ENCODE measurements at regions not wholly inside any gene's neighbourhood (a gene's known extent, or its start where the extent isn't known, plus 50 kb on each side); places are given as distances from the start of the nearest gene placed in this dataset.

- no peak for DNase-seq
Observed at GRCh38 chr20:22430154-22430745, 154.1 kb downstream of the FOXA2 start.

DNA sequence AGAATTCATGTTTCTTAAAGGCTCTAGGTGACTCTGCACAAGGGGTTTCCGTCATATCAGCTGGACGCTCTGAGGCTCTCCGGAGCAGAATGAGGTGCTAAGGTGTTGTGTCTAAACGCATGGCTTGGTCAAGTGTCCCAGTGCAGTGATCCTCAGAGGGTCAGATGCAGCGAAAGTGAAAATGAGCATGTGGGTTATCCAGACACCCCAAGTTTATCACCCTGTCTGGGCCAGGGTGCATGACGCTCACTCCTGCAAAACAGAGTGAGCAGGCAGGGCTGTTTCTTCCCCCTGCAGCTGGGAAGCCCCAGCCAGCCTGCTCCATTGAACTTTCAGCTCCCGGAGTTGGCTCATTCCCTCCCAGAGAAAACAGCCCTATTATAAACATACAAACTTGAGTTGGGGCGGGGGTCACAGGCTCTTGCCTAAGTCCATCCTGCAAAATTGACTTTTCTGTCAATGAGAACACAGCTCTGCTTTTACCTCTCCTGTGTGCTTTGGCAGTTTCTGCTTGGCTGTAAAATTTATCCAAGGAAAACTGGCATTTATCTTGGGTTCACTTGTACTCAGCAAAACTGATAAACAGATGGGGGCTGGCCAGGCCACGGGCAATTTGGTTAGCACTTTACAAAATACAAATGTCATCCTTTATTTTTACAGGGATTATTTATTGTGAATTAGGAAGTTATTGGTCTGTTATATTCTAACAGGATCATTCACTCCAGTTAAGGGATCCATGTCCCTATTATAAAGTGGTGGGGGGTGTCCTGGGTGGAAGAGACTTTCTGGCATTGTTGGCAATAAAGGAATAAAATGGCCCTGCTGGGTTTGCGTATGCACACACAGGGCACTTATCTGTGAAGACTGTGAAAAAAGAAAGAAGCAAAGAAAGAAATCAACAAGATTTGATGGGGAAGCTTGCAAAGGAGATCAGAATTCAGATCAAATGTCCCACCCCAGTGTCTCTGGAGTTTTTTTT is 154.9 kb downstream of the FOXA2 start:
- DNase-seq: no peak

DNA sequence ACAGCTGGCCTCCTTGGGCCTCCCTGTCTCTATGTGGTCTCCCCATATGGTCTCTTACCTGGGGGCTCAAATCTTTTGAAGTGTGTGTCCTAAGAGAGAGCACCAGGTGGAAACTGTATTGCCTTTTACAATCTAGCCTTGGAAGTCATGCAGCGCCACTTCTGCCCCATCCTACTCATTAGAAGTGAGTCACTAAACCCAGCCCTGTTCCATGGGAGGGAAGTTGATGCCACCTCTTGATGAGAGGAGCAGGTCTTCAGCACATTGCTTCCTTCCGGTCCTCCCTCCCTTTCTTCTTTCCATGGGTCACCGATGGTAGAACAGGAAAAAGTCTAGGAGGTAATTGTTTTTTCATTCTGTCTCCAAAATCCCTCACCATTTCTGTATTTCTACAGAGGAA is 156.3 kb downstream of the FOXA2 start:
- no peak for DNase-seq

DNA sequence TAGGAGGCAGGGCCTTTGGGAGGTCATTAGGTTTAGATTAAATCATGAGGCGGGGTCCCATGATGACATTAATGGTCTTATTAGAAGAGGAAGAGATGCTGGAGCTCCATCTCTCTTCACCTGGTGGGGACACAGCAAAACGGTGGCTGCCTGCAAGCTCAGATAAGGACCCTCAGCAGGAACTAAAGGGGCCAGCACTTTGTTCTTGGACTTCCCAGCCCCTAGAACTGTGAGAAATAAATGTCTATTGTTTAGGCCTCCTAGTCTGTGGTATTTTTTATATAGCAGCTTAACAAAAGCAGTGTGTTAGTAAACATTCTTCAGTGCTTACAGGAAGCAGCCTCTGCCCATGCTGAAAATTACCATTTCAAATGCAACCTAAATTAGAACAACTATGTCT is 157.6 kb downstream of the FOXA2 start:
- no peak for DNase-seq

DNA sequence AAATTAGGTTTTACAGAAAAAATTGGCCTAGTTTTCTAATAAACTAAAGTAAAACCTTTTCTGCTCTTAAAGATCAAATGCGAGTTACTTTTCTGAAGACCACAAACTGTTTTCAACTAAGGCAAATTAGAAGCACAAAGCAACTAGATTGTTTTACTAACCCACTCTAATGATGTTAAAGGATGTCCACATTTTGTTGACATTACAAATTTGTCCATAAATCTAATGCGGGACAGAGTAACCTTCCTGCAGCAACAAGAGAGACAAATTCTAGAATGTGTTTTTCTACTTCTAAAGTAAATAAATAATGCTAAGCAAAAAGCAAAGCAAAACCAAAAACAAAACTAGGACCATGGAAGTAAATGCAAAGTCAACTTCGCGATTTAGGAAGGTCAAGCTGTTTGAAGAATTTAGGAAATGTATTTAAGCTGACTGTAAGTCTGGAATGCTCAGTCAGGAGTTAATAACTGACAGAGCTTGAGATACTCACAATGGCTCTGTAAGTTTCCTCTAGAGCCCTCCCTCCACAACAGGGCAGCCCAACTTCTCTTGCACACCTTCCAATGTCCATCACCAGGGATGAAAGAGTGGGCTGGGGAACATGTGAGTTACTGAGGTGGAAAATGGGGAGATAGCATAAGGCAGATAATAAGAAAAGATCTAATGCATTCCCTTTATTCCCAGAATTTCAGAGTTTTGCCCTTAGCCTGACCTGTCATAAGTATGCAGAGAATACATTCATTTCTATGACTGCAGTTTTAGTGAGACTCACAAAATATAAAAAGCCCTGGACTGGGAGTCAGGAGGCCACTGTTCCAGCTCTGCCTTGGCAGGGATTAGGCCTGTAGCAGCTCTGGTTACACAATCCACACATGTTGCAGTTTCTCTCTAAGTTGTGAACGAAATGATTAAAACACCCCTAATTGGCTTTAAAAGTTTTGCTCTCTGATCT is 158.8 kb downstream of the FOXA2 start:
- no peak for DNase-seq

DNA sequence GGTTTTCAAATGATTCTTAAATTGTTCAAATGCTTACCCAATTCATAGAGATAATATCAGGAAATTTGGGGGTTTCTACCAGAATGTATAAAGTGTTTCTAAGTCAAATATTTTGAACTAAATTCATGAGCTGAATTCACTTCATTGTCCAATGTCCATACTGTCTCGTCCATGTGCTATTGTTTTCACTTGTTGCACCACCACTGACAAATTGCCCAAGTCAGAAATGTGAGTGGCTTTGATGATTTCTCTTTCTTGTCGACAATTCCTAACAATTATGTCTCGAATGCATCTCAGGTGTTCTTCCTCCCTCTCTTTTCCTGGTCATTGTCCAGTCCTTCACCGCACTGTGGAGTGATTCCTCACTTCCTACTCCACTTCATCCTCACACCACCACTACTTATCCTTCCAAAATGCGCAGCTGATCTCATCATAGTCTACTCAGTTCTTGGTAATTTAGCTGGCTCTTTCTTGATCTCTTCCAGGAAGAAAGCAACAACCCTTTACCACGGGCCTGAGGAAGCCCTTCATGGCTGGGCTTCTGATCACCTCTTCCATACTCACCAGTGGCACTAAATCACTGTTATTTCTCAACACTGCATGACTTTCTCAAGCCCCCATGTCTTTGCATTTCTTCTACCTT is 161.1 kb downstream of the FOXA2 start:
- no peak for DNase-seq

DNA sequence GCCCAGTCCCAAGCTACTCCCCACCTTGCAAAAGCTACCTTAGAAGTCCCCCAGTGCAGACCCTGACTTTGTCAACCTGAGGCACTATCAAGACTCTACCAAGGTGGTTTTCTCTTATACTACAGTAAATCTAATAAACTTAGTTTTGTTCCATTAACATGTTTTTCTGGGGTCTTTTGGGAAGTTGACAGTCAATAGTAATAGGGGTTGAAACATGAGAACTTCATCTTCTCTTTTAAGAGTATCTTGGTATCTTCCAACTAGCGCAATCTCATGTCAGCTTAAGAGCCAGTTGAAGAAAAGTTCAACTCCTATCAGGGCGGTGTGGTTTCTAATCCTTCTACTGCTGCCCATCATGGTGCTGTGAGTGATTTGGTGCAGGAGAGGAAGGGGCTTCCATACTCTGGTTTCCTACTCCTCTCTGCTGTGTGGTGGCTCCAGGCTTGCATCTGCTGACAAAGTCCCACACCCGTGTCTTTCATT is 164.2 kb downstream of the FOXA2 start:
- DNase-seq: no peak

DNA sequence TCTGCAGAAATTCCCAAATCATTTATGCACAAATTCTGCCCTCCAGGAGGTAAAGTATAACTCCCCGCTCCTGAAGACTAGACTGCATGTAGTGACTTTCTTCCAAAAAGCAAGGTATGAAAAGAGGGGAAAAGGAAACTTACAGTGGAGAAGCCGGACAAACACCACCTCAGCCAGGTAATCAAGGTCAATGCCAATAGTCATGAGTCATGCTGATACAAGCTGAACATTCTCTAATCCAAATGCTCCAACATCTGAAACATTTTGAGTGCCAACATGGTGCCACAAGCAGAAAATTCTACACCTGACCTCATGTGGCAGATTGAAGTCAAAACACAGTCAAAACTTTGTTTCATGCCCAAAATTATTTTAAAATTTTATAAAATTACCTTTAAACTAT is 165.6 kb downstream of the FOXA2 start:
- DNase-seq: no peak

DNA sequence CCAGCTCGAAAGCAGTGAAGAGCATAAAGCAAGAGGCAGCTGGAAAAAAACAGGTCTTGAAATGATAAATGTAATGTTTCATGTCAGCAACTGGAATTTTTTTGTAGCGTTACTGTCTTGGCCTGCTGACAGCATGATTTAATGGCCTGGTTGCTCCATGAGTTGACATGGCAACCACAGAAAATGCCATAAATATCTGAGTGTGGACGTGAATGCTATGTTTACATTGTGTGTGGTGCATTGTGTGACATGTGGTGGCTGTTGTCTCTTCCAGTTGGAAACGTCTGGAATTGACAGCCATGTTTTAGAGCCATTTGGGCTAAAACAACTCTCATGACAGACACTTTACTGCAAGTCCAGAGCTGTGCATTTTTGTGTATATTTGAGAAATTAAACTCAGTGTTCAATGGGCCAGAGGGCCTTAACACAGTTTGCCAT is 170.0 kb downstream of the FOXA2 start:
- no peak for DNase-seq

- DNase-seq: no peak
Observed at GRCh38 chr20:22412977-22413868, 171.1 kb downstream of the FOXA2 start.

- DNase-seq: no peak
Observed at GRCh38 chr20:22411627-22412450, 172.5 kb downstream of the FOXA2 start.

- no peak for DNase-seq
Observed at GRCh38 chr20:22411286-22411626, 173.1 kb downstream of the FOXA2 start.

DNA sequence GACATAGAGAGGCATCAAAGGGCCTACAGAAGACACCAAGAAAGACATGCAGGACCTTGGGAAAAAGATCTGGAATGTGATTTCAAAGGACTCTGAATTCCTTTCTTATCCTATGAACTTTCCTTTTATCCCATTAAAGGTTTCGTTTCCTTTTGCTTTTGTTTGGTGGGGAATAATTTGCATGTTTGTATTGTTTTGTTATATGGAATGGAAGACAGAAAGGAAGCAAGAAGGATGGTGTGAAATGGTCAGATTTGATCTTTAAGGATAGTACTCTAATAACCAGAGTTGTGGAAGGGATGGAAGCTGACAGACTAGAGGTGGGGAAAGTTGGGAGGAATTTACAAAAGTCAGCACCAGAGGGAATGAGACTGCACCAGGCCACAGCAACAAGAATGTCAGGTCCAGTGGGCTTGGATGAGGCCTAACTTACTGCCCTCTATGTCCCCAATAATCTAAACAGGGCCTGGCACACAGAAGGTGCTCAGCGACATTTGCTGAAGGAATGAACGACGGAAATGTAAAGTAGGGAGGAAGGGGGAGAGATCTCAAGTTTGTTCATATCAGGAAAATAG is 173.7 kb downstream of the FOXA2 start:
- DNase-seq: no peak

GRCh38 chr20:22408521-22409402 is 175.6 kb downstream of the FOXA2 start:
- no peak for DNase-seq

DNA sequence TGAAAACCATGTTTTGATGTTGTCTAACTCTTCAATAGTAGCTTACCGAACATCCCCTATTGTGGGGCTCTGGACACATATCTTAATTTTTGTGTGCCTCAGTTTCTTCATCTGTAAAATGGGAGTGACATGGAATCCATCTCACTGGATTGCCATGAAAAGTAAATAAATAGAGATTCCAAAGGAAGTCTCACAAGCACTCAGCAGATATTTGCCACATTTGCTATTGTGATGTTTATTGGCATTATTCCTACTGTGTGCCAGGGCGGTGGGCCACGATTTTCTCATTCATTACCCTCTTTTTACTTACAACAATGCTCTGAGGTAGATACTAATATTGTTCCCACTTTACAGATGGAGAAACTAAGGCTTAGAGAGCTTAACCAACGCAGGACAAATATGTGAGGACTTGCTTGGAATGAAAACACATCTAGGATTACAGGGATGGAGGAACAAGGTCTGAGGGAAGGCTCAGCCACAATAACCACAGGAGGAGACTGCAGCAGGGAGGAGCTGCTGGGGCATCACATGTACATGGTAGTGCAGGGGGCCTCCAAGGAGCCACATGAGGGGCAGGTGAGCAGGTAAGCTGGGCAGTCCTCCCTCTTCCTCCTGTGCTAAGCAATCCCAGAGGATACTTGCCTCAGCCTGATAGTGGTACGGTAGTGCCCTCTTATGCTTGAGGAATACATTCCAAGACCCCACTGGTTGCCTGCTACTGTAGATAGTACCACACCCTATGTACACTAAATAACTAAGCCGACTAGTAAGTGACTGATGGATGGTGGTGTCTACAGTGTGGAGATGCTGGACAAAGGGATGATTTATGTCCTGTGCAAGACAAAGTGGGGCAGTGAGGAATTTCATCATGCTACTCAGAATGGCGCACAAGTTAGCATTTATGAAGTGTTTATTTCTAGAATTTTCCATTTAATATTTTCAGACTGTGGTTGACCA is 176.9 kb downstream of the FOXA2 start:
- DNase-seq: no peak

DNA sequence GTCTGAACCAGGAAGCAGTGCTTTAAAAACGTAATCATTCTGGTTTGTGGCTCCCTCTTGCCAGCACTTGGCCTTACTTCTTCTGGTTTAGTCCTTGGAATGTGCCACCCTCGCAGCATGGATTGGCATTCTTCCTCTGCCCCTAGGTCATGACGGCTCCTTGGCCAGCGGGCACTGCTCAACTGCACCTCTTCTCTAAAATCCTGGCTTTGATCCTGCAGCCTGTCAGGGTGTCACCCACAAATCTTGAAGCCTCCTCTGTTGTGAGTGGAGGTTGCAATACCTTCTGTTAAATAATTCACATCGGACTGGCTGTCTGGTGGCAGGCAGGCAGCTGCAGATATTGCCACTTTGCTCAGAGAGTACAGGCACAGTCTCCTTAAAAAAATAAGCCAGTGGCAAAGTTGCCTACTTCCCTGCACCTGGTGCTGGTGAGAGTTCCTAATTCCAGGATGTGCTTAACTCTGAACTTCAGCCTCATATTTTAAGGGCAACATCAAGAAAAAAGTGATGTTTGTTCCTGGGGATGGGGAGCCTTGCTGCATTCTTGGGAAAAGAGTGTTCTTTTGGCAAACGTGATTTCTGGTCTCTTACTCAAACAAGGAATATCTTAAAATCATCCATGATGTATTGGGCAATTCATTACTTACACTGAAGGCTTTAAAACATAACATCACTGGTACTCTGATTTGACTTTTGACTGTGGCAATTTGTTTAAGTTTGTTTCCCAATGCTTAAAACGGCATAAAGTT is 179.8 kb downstream of the FOXA2 start:
- DNase-seq: no peak

Measured in T-helper 1 cell (primary cell).